K562 (cell line): ENCODE measurements at regions not wholly inside any gene's neighbourhood (a gene's known extent, or its start where the extent isn't known, plus 50 kb on each side); places are given as distances from the start of the nearest gene placed in this dataset.
"Not testable (repeated sequence)": the region's sequence is repeated elsewhere in the genome, so short reads cannot be mapped to it uniquely, and the experiment has no call there.

ENCODE experiments used
- ATAC-seq: fragments of 200-7000 bp; cut with Tn5 transposase; 3 replicates; pipeline ENCODE4 v1.9.1; 2020; ENCODE audit warnings: moderate library complexity
- BruUV-seq: library from RNA; stranded (reverse); fragments of 400-500 nt; replicated peaks from 2 replicates; lab custom pipeline; 2021; lab: Mats Ljungman, UMichigan
- CTCF ChIA-PET: fragments of 300-600 bp; formaldehyde crosslinking; extraction: SDS; loops from one replicate; lab custom pipeline; 2021; ENCODE audit warnings: low intra/inter-chr PET ratio; lab: Yijun Ruan, JAX
- POLR2A ChIA-PET: fragments of 300-600, 350-650 bp; sonication (Branson Sonifier 250); formaldehyde crosslinking; extraction: SDS; loops from one replicate; lab custom pipeline; 2021; ENCODE audit warnings: antibody characterized with exemption, inconsistent platforms; lab: Yijun Ruan, JAX
- DNase-seq, 4 experiments: peaks; one replicate each; pipeline versions ENCODE4 v3.0.0 to v3.0.0-alpha.2; 2011 to 2018; ENCODE audit warnings: low spot score in 3 of 4, mixed read lengths in 3 of 4; ENCODE audit errors: extremely low read depth in 1 of 4
- FAIRE-seq: peaks from 2 replicates; lab custom pipeline; 2011; peaks lifted over from hg19 to GRCh38; lab: Jason Lieb, UNC
- H2AFZ ChIP-seq: 2 replicates; pipeline ENCODE4 v1.6.0; 2011; ENCODE audit warnings: low read depth, low read length, control low read depth, inconsistent platforms
- H3K27ac ChIP-seq: fragments of 200-600 bp; 3 replicates; pipeline ENCODE4 v1.8.0; 2011; ENCODE audit warnings: low read depth, mild to moderate bottlenecking, control low read depth, inconsistent platforms, low read length, moderate library complexity, mixed read lengths; ENCODE audit errors: extremely low read depth
- H3K27me3 ChIP-seq, 2 experiments: fragments of 300-600 bp in 1 of 2; 2 replicates in 1 of 2; 3 replicates in 1 of 2; pipeline versions ENCODE4 v1.6.0 to v1.8.0; 2011; ENCODE audit warnings: inconsistent platforms in 2 of 2, low read length in 2 of 2, mild to moderate bottlenecking in 1 of 2, mixed read lengths in 1 of 2, moderate library complexity in 1 of 2; ENCODE audit not compliant: control insufficient read depth in 2 of 2, insufficient read depth in 2 of 2
- H3K36me3 ChIP-seq: fragments of 300-600 bp; 3 replicates; pipeline ENCODE4 v1.8.0; 2011; ENCODE audit warnings: mild to moderate bottlenecking, low read length, inconsistent platforms; ENCODE audit not compliant: control insufficient read depth, insufficient read depth
- H3K4me1 ChIP-seq, 2 experiments: fragments of 200-600 bp in 1 of 2; replicated peaks in 1 of 2; 2 replicates in 1 of 2; 3 replicates in 1 of 2; pipeline versions ENCODE4 v1.5.1 to v1.8.0; 2011; ENCODE audit warnings: inconsistent platforms in 2 of 2, low read length in 2 of 2, mild to moderate bottlenecking in 1 of 2, mixed read lengths in 1 of 2, moderate library complexity in 1 of 2; ENCODE audit not compliant: control insufficient read depth in 2 of 2, insufficient read depth in 2 of 2
- H3K4me2 ChIP-seq: 2 replicates; pipeline ENCODE4 v1.6.1; 2011; ENCODE audit warnings: low read length, control low read depth, inconsistent platforms, mixed read lengths; ENCODE audit not compliant: insufficient read depth
- H3K4me3 ChIP-seq: fragments of 200-600 bp; sonication (generic), shearing (Covaris generic); 2 replicates; pipeline ENCODE4 v1.5.1; 2016; ENCODE audit warnings: control low read depth, inconsistent platforms
- H3K79me2 ChIP-seq: fragments of 200-600 bp; 3 replicates; pipeline ENCODE4 v1.8.0; 2011; ENCODE audit warnings: low read length, inconsistent platforms; ENCODE audit not compliant: control insufficient read depth, insufficient read depth
- H3K9ac ChIP-seq, 2 experiments: 2 replicates each; pipeline versions ENCODE4 v1.6.0 to v1.6.1; 2011; ENCODE audit warnings: low read depth in 2 of 2, low read length in 2 of 2, control low read depth in 1 of 2, inconsistent platforms in 1 of 2, mild to moderate bottlenecking in 1 of 2, mixed read lengths in 1 of 2; ENCODE audit not compliant: insufficient read depth in 1 of 2
- H3K9me1 ChIP-seq: one replicate; pipeline ENCODE4 v1.6.0; 2011; ENCODE audit warnings: inconsistent platforms, mild to moderate bottlenecking, low read length, moderate library complexity; ENCODE audit not compliant: control insufficient read depth, insufficient read depth
- H3K9me3 ChIP-seq: replicated peaks from 2 replicates; pipeline ENCODE4 v1.5.1; 2011; ENCODE audit warnings: low read depth, low read length, inconsistent platforms; ENCODE audit not compliant: control insufficient read depth, insufficient read depth
- H4K20me1 ChIP-seq: replicated peaks from 2 replicates; pipeline ENCODE4 v1.6.1; 2011; ENCODE audit warnings: low read length, inconsistent platforms, mixed read lengths; ENCODE audit not compliant: control insufficient read depth, insufficient read depth
- MYNN ChIP-seq, 2 experiments: sonication (generic); formaldehyde crosslinking in 1 of 2; IDR thresholded peaks; 2 replicates each; pipeline versions ENCODE4 v1.5.0 to v1.6.1; 2016 to 2020; ENCODE audit warnings: antibody characterized with exemption in 1 of 2, missing genetic modification reagents in 1 of 2
- SIX5 ChIP-seq, 2 experiments: IDR thresholded peaks; 2 replicates each; pipeline ENCODE4 v1.6.1; 2011; ENCODE audit warnings: low read length in 2 of 2, borderline replicate concordance in 1 of 2, low read depth in 1 of 2, mild to moderate bottlenecking in 1 of 2, moderate library complexity in 1 of 2; ENCODE audit not compliant: insufficient read depth in 1 of 2
- SMAD3 ChIP-seq: fragments of 450-650 bp; formaldehyde crosslinking; conservative IDR thresholded peaks from 2 replicates; pipeline ENCODE4 v1.4.0; 2020; ENCODE audit warnings: mild to moderate bottlenecking
- ZMIZ1 ChIP-seq, 2 experiments: fragments of 150-350 bp in 1 of 2; IDR thresholded peaks; 2 replicates each; pipeline ENCODE4 v1.6.1; 2012 to 2016; ENCODE audit warnings: low read depth in 2 of 2, low read length in 2 of 2, mild to moderate bottlenecking in 1 of 2, moderate library complexity in 1 of 2
- ZNF24 ChIP-seq: fragments of 450-650 bp; IDR thresholded peaks from 2 replicates; pipeline ENCODE4 v1.6.1; 2016
- ZNF398 ChIP-seq: fragments of 250-450 bp; sonication (Bioruptor Pico); IDR thresholded peaks from 2 replicates; pipeline ENCODE4 v1.8.0; 2021; ENCODE audit warnings: moderate library complexity, mild to moderate bottlenecking, inconsistent platforms
- WGBS: fragments of 100-300 bp; shearing (Covaris generic); methylation state at CpG from one replicate; pipeline ENCODE4 v1.1.6; 2016; ENCODE audit warnings: low coverage, mixed read lengths; ENCODE audit not compliant: insufficient coverage; ENCODE audit errors: missing lambda C conversion rate; 5-methylcytosine and 5-hydroxymethylcytosine counted together
- in situ Hi-C: fragments of 300-500 bp; cut with MboI; formaldehyde crosslinking; loops from 4 replicates; pipeline ENCODE4 v1.15.0; 2018; ENCODE audit warnings: inconsistent platforms, mixed read lengths
- intact Hi-C: fragments of 100-400 bp; cut with micrococcal nuclease; formaldehyde crosslinking; loops from 2 replicates; pipeline ENCODE4 v1.14.2; 2022

DNA sequence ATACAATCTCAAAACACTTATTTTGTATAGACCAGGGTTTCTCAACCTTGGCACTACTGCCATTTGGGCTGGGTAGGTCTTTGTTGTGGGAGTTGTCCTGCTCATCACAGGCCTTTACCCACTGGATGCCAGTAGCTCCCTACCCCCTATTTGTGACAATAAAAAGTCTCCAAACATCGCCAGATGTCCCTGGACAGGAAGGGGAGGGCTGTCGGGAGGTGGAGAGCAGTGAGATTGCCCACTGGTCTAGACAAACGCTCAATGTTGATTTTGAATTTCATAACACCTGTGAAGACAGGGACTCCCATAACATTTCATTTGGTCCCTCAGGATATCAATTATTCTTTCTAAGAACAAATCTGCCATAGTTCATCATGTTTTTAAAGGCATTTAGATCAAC lies 151.7 kb upstream of the PTPRG start (continued):
- TF ChIP-seq ZMIZ1 (IDR thresholded peaks at IDR 0.05; ENCODE audit: low read depth in 2 of 2, low read length in 2 of 2), result no peak
- no peak for TF ChIP-seq ZNF24
- no peak for TF ChIP-seq ZNF398 (CRISPR knock-in tag)
- TF ChIP-seq SIX5 (IDR thresholded peaks at IDR 0.05; ENCODE audit: borderline replicate concordance in 1 of 2, insufficient read depth in 1 of 2, low read depth in 1 of 2, low read length in 2 of 2), result no peak
- no peak for TF ChIP-seq SMAD3 (CRISPR knock-in tag)
- TF ChIP-seq MYNN (IDR thresholded peaks at IDR 0.05), result no peak
- no peak for TF ChIP-seq MYNN (CRISPR knock-in tag; IDR thresholded peaks at IDR 0.05)

DNA sequence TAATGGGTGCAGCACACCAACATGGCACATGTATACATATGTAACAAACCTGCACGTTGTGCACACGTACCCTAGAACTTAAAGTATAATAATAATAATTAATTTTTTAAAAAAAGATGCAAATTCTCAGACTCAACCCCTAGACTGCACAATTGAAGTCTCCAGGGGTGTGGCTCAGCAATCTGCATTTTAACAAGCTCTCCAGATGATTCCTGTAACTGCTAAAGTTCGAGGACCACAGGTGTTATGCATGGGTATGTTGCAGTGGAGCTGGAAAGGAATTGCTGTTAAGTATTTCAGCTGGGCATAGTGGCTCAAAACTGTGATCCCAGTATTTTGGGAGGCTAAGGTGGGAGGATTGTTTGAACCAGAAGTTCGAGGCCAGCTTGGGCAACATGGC lies 151.0 kb upstream of the PTPRG start:
- H3K36me3 ChIP-seq, H3K9me3 ChIP-seq, H3K4me2 ChIP-seq, H2AFZ ChIP-seq, H3K4me3 ChIP-seq, H3K79me2 ChIP-seq, H3K27ac ChIP-seq, in situ Hi-C loops, intact Hi-C loops, CTCF ChIA-PET, FAIRE-seq, POLR2A ChIA-PET, H4K20me1 ChIP-seq, H3K4me1 ChIP-seq, H3K9me1 ChIP-seq, ATAC-seq, BruUV-seq, H3K27me3 ChIP-seq, DNase-seq, H3K9ac ChIP-seq: not testable (repeated sequence)
- 0% methylated on average over 4 of the region's 4 CpGs for WGBS
